HEK293 (cell line): ENCODE measurements at regions not wholly inside any gene's neighbourhood (a gene's known extent, or its start where the extent isn't known, plus 50 kb on each side); places are given as distances from the start of the nearest gene placed in this dataset.
"Not testable (repeated sequence)": the region's sequence is repeated elsewhere in the genome, so short reads cannot be mapped to it uniquely, and the experiment has no call there.

Source experiments
- CTCF ChIA-PET: fragments of 350-600 bp; formaldehyde crosslinking; extraction: SDS; loops from one replicate; lab custom pipeline; 2021; ENCODE audit warnings: antibody characterized with exemption; lab: Yijun Ruan, JAX
- POLR2A ChIA-PET: fragments of 300-600 bp; formaldehyde crosslinking; extraction: SDS; loops from one replicate; lab custom pipeline; 2020; ENCODE audit warnings: antibody characterized with exemption, inconsistent platforms; lab: Yijun Ruan, JAX
- H3K27ac ChIP-seq: fragments of 200-500 bp; sonication (Bioruptor generic); 2 replicates; pipeline ENCODE4 v1.5.1; 2014; ENCODE audit warnings: low read depth, low read length, control low read depth, inconsistent platforms; ENCODE audit errors: extremely low read depth
- H3K36me3 ChIP-seq, 2 experiments: fragments of 200-500 bp in 1 of 2; sonication (Bioruptor generic) in 1 of 2; 1 replicate in 1 of 2; 2 replicates in 1 of 2; pipeline ENCODE4 v1.5.1; 2014 to 2017; ENCODE audit warnings: inconsistent platforms in 2 of 2, low read length in 2 of 2; ENCODE audit not compliant: control insufficient read depth in 2 of 2, insufficient read depth in 1 of 2
- H3K4me1 ChIP-seq: fragments of 200-500 bp; sonication (Bioruptor generic); 2 replicates; pipeline ENCODE4 v1.5.1; 2014; ENCODE audit warnings: mild to moderate bottlenecking, low read length, inconsistent platforms; ENCODE audit not compliant: control insufficient read depth, insufficient read depth
- H3K4me3 ChIP-seq: 2 replicates; pipeline ENCODE4 v1.5.1; 2011; ENCODE audit warnings: low read depth, mild to moderate bottlenecking, control low read depth, low read length, moderate library complexity
- H3K9me3 ChIP-seq: fragments of 200-500 bp; sonication (Bioruptor generic); 2 replicates; pipeline ENCODE4 v1.5.1; 2014; ENCODE audit warnings: low read depth, low read length, inconsistent platforms; ENCODE audit not compliant: control insufficient read depth, insufficient read depth
- BCL11B ChIP-seq: fragments of 450-650 bp; formaldehyde crosslinking; IDR thresholded peaks from 2 replicates; pipeline ENCODE4 v1.5.1; 2016; ENCODE audit warnings: low read depth, missing biosample characterization, missing genetic modification characterization
- GLI2 ChIP-seq: fragments of 450-650 bp; formaldehyde crosslinking; IDR thresholded peaks from 2 replicates; pipeline ENCODE4; 2017; ENCODE audit warnings: missing biosample characterization, missing genetic modification characterization, low read depth, borderline replicate concordance
- HIC1 ChIP-seq: fragments of 450-650 bp; formaldehyde crosslinking; IDR thresholded peaks from 2 replicates; pipeline ENCODE4 v1.5.1; 2016; ENCODE audit warnings: missing biosample characterization, missing genetic modification characterization
- REPIN1 ChIP-seq: fragments of 450-650 bp; formaldehyde crosslinking; IDR thresholded peaks from 2 replicates; pipeline ENCODE4 v1.5.1; 2017; ENCODE audit warnings: missing biosample characterization, missing genetic modification characterization, low read depth
- SP3 ChIP-seq: fragments of 450-650 bp; formaldehyde crosslinking; IDR thresholded peaks from 2 replicates; pipeline ENCODE4 v1.5.1; 2016; ENCODE audit warnings: missing biosample characterization, missing genetic modification characterization
- ZBTB6 ChIP-seq: fragments of 450-650 bp; formaldehyde crosslinking; IDR thresholded peaks from 2 replicates; pipeline ENCODE4 v1.5.1; 2017; ENCODE audit warnings: missing biosample characterization, missing genetic modification characterization
- ZNF10 ChIP-seq: fragments of 450-650 bp; formaldehyde crosslinking; IDR thresholded peaks from 2 replicates; pipeline ENCODE4 v1.5.1; 2017; ENCODE audit warnings: missing biosample characterization, missing genetic modification characterization
- ZNF16 ChIP-seq: fragments of 450-650 bp; formaldehyde crosslinking; IDR thresholded peaks from 2 replicates; pipeline ENCODE4 v1.5.1; 2016; ENCODE audit warnings: low read depth, missing biosample characterization, missing genetic modification characterization
- ZNF2 ChIP-seq: fragments of 450-650 bp; formaldehyde crosslinking; IDR thresholded peaks from 2 replicates; pipeline ENCODE4 v1.5.1; 2016; ENCODE audit warnings: missing biosample characterization, missing genetic modification characterization
- ZNF366 ChIP-seq: fragments of 450-650 bp; formaldehyde crosslinking; conservative IDR thresholded peaks from 2 replicates; pipeline ENCODE4 v1.5.1; 2016; ENCODE audit warnings: missing biosample characterization, missing genetic modification characterization
- ZNF555 ChIP-seq: fragments of 450-650 bp; formaldehyde crosslinking; conservative IDR thresholded peaks from 2 replicates; pipeline ENCODE4 v1.5.1; 2017; ENCODE audit warnings: missing biosample characterization, mild to moderate bottlenecking, missing genetic modification characterization, inconsistent platforms
- ZNF596 ChIP-seq: fragments of 450-650 bp; IDR thresholded peaks from 2 replicates; pipeline ENCODE4 v1.5.0; 2018; ENCODE audit warnings: missing biosample characterization, mild to moderate bottlenecking, missing genetic modification characterization, moderate library complexity
- ZNF701 ChIP-seq: fragments of 450-650 bp; formaldehyde crosslinking; IDR thresholded peaks from 2 replicates; pipeline ENCODE4 v1.5.1; 2016; ENCODE audit warnings: missing biosample characterization, missing genetic modification characterization
- ZNF76 ChIP-seq: fragments of 450-650 bp; formaldehyde crosslinking; IDR thresholded peaks from 2 replicates; pipeline ENCODE4; 2016; ENCODE audit warnings: low read depth, missing biosample characterization, missing genetic modification characterization, borderline replicate concordance
- ZNF792 ChIP-seq: fragments of 450-650 bp; formaldehyde crosslinking; IDR thresholded peaks from 2 replicates; pipeline ENCODE4 v1.5.1; 2016; ENCODE audit warnings: missing biosample characterization, missing genetic modification characterization
- ZSCAN18 ChIP-seq: fragments of 450-650 bp; formaldehyde crosslinking; IDR thresholded peaks from 2 replicates; pipeline ENCODE4 v1.5.1; 2016; ENCODE audit warnings: missing biosample characterization, missing genetic modification characterization
- ZSCAN30 ChIP-seq: fragments of 450-650 bp; IDR thresholded peaks from 2 replicates; pipeline ENCODE4 v1.5.1; 2018; ENCODE audit warnings: missing biosample characterization, mild to moderate bottlenecking, missing genetic modification characterization, moderate library complexity
- TF ChIP-seq, protein P1 (sequence below): fragments of 450-650 bp; formaldehyde crosslinking; IDR thresholded peaks from 2 replicates; pipeline ENCODE4 v1.5.1; 2016; ENCODE audit warnings: missing biosample characterization, missing genetic modification characterization
- TF ChIP-seq, protein P2 (sequence below): fragments of 450-650 bp; IDR thresholded peaks from 2 replicates; pipeline ENCODE4 v1.5.1; 2018; ENCODE audit warnings: missing biosample characterization, mild to moderate bottlenecking, missing genetic modification characterization
- TF ChIP-seq, protein P3 (sequence below): fragments of 450-650 bp; formaldehyde crosslinking; IDR thresholded peaks from 2 replicates; pipeline ENCODE4 v1.5.1; 2016; ENCODE audit warnings: missing biosample characterization, missing genetic modification characterization

- no peaks in the 10 kb centered on the region for H3K9me3 ChIP-seq
- no peak overlapping the region for H3K27ac ChIP-seq
- no peaks in the 10 kb centered on the region for H3K36me3 ChIP-seq
- ChIA-PET POLR2A (no interaction called here), CTCF (no interaction called here)
- no peak overlapping the region for H3K4me3 ChIP-seq
- TF ChIP-seq ZNF555 (tag by site-specific recombination) = no peak
- no peak for TF ChIP-seq ZNF792
- H3K4me1 ChIP-seq = no peaks in the 10 kb centered on the region
These were observed 1432.4 kb downstream of the FAM181B start for GRCh38 chr11:81301166-81301830.

GRCh38 chr11:81286959-81287358, 1446.7 kb downstream of the FAM181B start:
- H3K4me1 ChIP-seq = no peaks in the 10 kb centered on the region
- ChIA-PET POLR2A (no interaction called here), CTCF (no interaction called here)
- H3K4me3 ChIP-seq = no peak overlapping the region
- H3K27ac ChIP-seq = no peak overlapping the region
- no peaks in the 10 kb centered on the region for H3K9me3 ChIP-seq
- no peaks in the 10 kb centered on the region for H3K36me3 ChIP-seq
- TF ChIP-seq, protein P1, sequence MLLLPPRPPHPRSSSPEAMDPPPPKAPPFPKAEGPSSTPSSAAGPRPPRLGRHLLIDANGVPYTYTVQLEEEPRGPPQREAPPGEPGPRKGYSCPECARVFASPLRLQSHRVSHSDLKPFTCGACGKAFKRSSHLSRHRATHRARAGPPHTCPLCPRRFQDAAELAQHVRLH = no peak
- no peak for TF ChIP-seq GLI2 (tag by site-specific recombination)
- TF ChIP-seq ZNF10 (tag by site-specific recombination) = no peak
- no peak for TF ChIP-seq REPIN1 (tag by site-specific recombination)
- TF ChIP-seq ZNF366 (tag by site-specific recombination) = no peak
- no peak for TF ChIP-seq ZNF701
- no peak for TF ChIP-seq BCL11B
- no peak for TF ChIP-seq ZNF792
- TF ChIP-seq, protein P2, sequence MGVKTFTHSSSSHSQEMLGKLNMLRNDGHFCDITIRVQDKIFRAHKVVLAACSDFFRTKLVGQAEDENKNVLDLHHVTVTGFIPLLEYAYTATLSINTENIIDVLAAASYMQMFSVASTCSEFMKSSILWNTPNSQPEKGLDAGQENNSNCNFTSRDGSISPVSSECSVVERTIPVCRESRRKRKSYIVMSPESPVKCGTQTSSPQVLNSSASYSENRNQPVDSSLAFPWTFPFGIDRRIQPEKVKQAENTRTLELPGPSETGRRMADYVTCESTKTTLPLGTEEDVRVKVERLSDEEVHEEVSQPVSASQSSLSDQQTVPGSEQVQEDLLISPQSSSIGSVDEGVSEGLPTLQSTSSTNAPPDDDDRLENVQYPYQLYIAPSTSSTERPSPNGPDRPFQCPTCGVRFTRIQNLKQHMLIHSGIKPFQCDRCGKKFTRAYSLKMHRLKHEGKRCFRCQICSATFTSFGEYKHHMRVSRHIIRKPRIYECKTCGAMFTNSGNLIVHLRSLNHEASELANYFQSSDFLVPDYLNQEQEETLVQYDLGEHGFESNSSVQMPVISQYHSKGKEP (tag by site-specific recombination) = no peak
- no peak for TF ChIP-seq ZSCAN18
- TF ChIP-seq, all 188 proteins: peak for 0

GRCh38 chr11:81286550-81286949, 1447.1 kb downstream of the FAM181B start:
- H3K9me3 ChIP-seq = no peaks in the 10 kb centered on the region
- no peak overlapping the region for H3K27ac ChIP-seq
- TF ChIP-seq ZNF76 (tag by site-specific recombination) (no peak), HIC1 (tag by site-specific recombination) (no peak), SP3 (no peak), ZNF2 (tag by site-specific recombination) (no peak), ZNF596 (tag by site-specific recombination) (no peak), ZNF555 (tag by site-specific recombination) (no peak), ZNF16 (tag by site-specific recombination) (no peak), ZBTB6 (no peak), ZSCAN30 (tag by site-specific recombination) (no peak)
- TF ChIP-seq, protein P3, sequence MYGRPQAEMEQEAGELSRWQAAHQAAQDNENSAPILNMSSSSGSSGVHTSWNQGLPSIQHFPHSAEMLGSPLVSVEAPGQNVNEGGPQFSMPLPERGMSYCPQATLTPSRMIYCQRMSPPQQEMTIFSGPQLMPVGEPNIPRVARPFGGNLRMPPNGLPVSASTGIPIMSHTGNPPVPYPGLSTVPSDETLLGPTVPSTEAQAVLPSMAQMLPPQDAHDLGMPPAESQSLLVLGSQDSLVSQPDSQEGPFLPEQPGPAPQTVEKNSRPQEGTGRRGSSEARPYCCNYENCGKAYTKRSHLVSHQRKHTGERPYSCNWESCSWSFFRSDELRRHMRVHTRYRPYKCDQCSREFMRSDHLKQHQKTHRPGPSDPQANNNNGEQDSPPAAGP (tag by site-specific recombination) = no peak
- TF ChIP-seq, all 188 proteins: peak for 0
- ChIA-PET POLR2A (no interaction called here), CTCF (no interaction called here)
- no peaks in the 10 kb centered on the region for H3K4me1 ChIP-seq
- H3K36me3 ChIP-seq = no peaks in the 10 kb centered on the region
- H3K4me3 ChIP-seq = no peak overlapping the region

- H3K4me1 ChIP-seq, CTCF ChIA-PET, POLR2A ChIA-PET, H3K36me3 ChIP-seq, H3K9me3 ChIP-seq, H3K4me3 ChIP-seq, H3K27ac ChIP-seq: not testable (repeated sequence)
These were observed 1453.4 kb downstream of the FAM181B start for GRCh38 chr11:81280228-81280627.
